ENCODE measurements at regions not wholly inside any gene's neighbourhood (a gene's known extent, or its start where the extent isn't known, plus 50 kb on each side); places are given as distances from the start of the nearest gene placed in this dataset.

DNA sequence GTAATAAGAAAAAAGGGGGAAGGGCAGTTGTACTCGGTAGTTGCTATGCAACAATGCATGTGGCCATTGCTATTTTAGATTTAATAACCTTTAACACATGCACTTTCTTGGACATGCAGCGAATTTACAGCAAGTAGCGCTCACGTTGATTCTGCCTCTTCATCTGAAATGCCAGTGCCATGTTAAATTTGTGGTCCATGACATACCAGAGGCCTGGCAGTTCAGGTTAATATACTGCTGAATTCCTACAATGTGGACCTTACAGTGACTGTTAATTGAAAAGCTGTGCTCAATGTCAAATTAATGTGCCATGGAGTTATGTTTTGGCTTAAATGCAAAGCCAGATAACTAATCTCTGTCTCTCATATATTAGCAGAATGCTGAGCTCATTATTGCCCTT lies 699.7 kb downstream of the DOK5 start:
- TF ChIP-seq CTCF (IDR thresholded peaks at IDR 0.05) (no peak), EZH2 (IDR thresholded peaks at IDR 0.05; ENCODE audit: borderline replicate concordance, insufficient read depth, low read depth, low read length, poor library complexity, severe bottlenecking) (no peak)
